Liver (tissue), 8 donors: ENCODE measurements at regions not wholly inside any gene's neighbourhood (a gene's known extent, or its start where the extent isn't known, plus 50 kb on each side); places are given as distances from the start of the nearest gene placed in this dataset.

Experiments used
- DNase-seq: peaks from one replicate; pipeline ENCODE4 v3.0.0-alpha.2; 2017; ENCODE audit warnings: low spot score
- H3K27ac ChIP-seq, 2 donors: one replicate each; pipeline ENCODE4 v1.7.0; 2013; ENCODE audit warnings: inconsistent platforms in 2 of 2, low read length in 2 of 2, control low read depth in 1 of 2, low read depth in 1 of 2, mild to moderate bottlenecking in 1 of 2
- H3K27me3 ChIP-seq, 4 donors: one replicate each; pipeline versions ENCODE4 v1.6.1 to v1.7.0; 2013; ENCODE audit warnings: low read length in 3 of 4, inconsistent platforms in 1 of 4, mild to moderate bottlenecking in 1 of 4, moderate library complexity in 1 of 4; ENCODE audit not compliant: control insufficient read depth in 4 of 4, insufficient read depth in 4 of 4
- H3K36me3 ChIP-seq, 4 donors: one replicate each; pipeline versions ENCODE4 v1.6.1 to v1.7.0; 2013; ENCODE audit warnings: low read length in 3 of 4, mild to moderate bottlenecking in 3 of 4, low read depth in 1 of 4, moderate library complexity in 1 of 4; ENCODE audit not compliant: control insufficient read depth in 4 of 4, insufficient read depth in 3 of 4
- H3K4me1 ChIP-seq, 4 donors: one replicate each; pipeline versions ENCODE4 v1.6.1 to v1.7.0; 2013; ENCODE audit warnings: low read length in 3 of 4, mild to moderate bottlenecking in 3 of 4, moderate library complexity in 1 of 4; ENCODE audit not compliant: control insufficient read depth in 4 of 4, insufficient read depth in 4 of 4
- H3K4me3 ChIP-seq, 3 donors: one replicate each; pipeline versions ENCODE4 v1.6.1 to v1.7.0; 2013; ENCODE audit warnings: low read length in 3 of 3, control low read depth in 1 of 3, low read depth in 1 of 3, mild to moderate bottlenecking in 1 of 3
- H3K9ac ChIP-seq, 2 donors: one replicate each; pipeline ENCODE4 v1.7.0; 2013; ENCODE audit warnings: low read length in 2 of 2, mild to moderate bottlenecking in 2 of 2, moderate library complexity in 2 of 2, control low read depth in 1 of 2, low read depth in 1 of 2
- H3K9me3 ChIP-seq, 4 donors: one replicate each; pipeline versions ENCODE4 v1.6.1 to v1.7.0; 2013; ENCODE audit warnings: low read length in 3 of 4; ENCODE audit not compliant: control insufficient read depth in 4 of 4
- EGR1 ChIP-seq, 2 donors: IDR thresholded peaks; 2 replicates each; pipeline ENCODE4 v1.6.1; 2016 to 2018; ENCODE audit warnings: antibody characterized with exemption in 2 of 2, low read depth in 2 of 2
- FOXA1 ChIP-seq: IDR thresholded peaks from 2 replicates; pipeline ENCODE4 v1.6.1; 2016; ENCODE audit warnings: antibody characterized with exemption
- FOXA2 ChIP-seq: IDR thresholded peaks from 2 replicates; pipeline ENCODE4 v1.6.1; 2016; ENCODE audit warnings: antibody characterized with exemption
- GABPA ChIP-seq, 2 donors: IDR thresholded peaks in 1 of 2; conservative IDR thresholded peaks in 1 of 2; 2 replicates each; pipeline ENCODE4 v1.6.1; 2016; ENCODE audit warnings: antibody characterized with exemption in 2 of 2, mild to moderate bottlenecking in 1 of 2, moderate library complexity in 1 of 2
- HNF4A ChIP-seq, 2 donors: conservative IDR thresholded peaks; 2 replicates each; pipeline ENCODE4 v1.6.1; 2016; ENCODE audit warnings: antibody characterized with exemption in 2 of 2, mild to moderate bottlenecking in 2 of 2
- HNF4G ChIP-seq: IDR thresholded peaks from 2 replicates; pipeline ENCODE4 v1.6.1; 2016; ENCODE audit warnings: antibody characterized with exemption
- JUND ChIP-seq, 2 donors: IDR thresholded peaks; 2 replicates each; pipeline ENCODE4 v1.6.1; 2016; ENCODE audit warnings: antibody characterized with exemption in 2 of 2
- NR2F2 ChIP-seq: IDR thresholded peaks from 2 replicates; pipeline ENCODE4 v1.6.1; 2016; ENCODE audit warnings: antibody characterized with exemption
- RAD21 ChIP-seq, 2 donors: IDR thresholded peaks; 2 replicates each; pipeline ENCODE4 v1.6.1; 2016; ENCODE audit warnings: antibody characterized with exemption in 2 of 2, mild to moderate bottlenecking in 2 of 2
- REST ChIP-seq: IDR thresholded peaks from 2 replicates; pipeline ENCODE4 v1.6.1; 2016; ENCODE audit warnings: antibody characterized with exemption, mild to moderate bottlenecking
- RXRA ChIP-seq, 2 donors: IDR thresholded peaks; 2 replicates each; pipeline ENCODE4 v1.6.1; 2017 to 2018; ENCODE audit warnings: antibody characterized with exemption in 2 of 2, mild to moderate bottlenecking in 1 of 2
- SP1 ChIP-seq: IDR thresholded peaks from 2 replicates; pipeline ENCODE4 v1.6.1; 2018; ENCODE audit warnings: antibody characterized with exemption, mild to moderate bottlenecking
- TAF1 ChIP-seq: conservative IDR thresholded peaks from 2 replicates; pipeline ENCODE4 v1.6.1; 2016; ENCODE audit warnings: antibody characterized with exemption, mild to moderate bottlenecking
- YY1 ChIP-seq: IDR thresholded peaks from 2 replicates; pipeline ENCODE4 v1.6.1; 2016; ENCODE audit warnings: antibody characterized with exemption, mild to moderate bottlenecking
- ZBTB33 ChIP-seq: IDR thresholded peaks from 2 replicates; pipeline ENCODE4 v1.6.1; 2016; ENCODE audit warnings: antibody characterized with exemption
- WGBS: extraction: QIAGEN DNeasy Blood & Tissue Kit; methylation state at CpG from one replicate; pipeline ENCODE4 v1.1.7; 2013; 5-methylcytosine and 5-hydroxymethylcytosine counted together
- TF ChIP-seq, protein P1 (sequence below): IDR thresholded peaks from 2 replicates; pipeline ENCODE4 v1.6.1; 2016; ENCODE audit warnings: antibody characterized with exemption
- TF ChIP-seq, protein P2 (sequence below): fragments of 150-350 bp; IDR thresholded peaks from 2 replicates; pipeline ENCODE4 v1.5.1; 2017; ENCODE audit warnings: improper control_type of control experiment, low read depth, low read length; ENCODE audit not compliant: missing input control
- TF ChIP-seq, protein P3 (sequence below): IDR thresholded peaks from 2 replicates; pipeline ENCODE4 v1.6.1; 2016; ENCODE audit warnings: antibody characterized with exemption
- donor health status: healthy.
- donor health status: healthy.
- donor health status: healthy.
- donor health status: healthy.
- donor health status: healthy.

DNA sequence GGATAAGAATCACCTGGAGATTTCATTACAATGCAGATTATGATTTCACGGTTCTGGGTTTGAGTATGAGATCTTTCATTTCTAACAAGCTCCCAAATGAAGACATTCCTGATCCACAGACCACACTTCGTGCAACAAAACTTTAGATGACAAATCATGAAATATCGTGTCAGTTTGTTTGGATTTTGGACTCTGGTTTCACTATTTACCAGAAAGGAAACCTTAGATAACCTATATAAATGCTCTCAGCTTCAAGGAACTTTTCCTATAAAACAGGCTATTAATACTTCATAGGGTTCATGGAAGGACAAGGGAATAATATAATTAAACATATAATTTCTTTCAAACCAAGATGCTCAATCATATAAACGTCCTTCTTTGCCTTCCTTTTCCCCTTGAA lies 930.5 kb upstream of the SLC10A2 start:
- H3K27ac ChIP-seq: no peak overlapping the region
- no peaks in the 10 kb centered on the region for H3K4me1 ChIP-seq
- H3K27me3 ChIP-seq: no peaks in the 10 kb centered on the region
- H3K4me3 ChIP-seq: no peak overlapping the region
- no peak for DNase-seq
- H3K9me3 ChIP-seq: no peaks in the 10 kb centered on the region
- TF ChIP-seq, protein P1, sequence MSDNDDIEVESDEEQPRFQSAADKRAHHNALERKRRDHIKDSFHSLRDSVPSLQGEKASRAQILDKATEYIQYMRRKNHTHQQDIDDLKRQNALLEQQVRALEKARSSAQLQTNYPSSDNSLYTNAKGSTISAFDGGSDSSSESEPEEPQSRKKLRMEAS: no peak
- no peak overlapping the region for H3K9ac ChIP-seq
- WGBS: 55% methylated on average over 4 of the region's 4 CpGs
- H3K36me3 ChIP-seq: no peaks in the 10 kb centered on the region

GRCh38 chr13:103983948-103984347 lies 917.7 kb upstream of the SLC10A2 start:
- no peaks in the 10 kb centered on the region for H3K4me1 ChIP-seq
- TF ChIP-seq RXRA (IDR thresholded peaks at IDR 0.05) (no peak), SP1 (no peak), JUND (IDR thresholded peaks at IDR 0.05) (no peak), HNF4A (conservative IDR thresholded peaks at IDR 0.05) (no peak), HNF4G (no peak), EGR1 (IDR thresholded peaks at IDR 0.05; ENCODE audit: low read depth in 2 of 2) (no peak), FOXA2 (no peak)
- TF ChIP-seq, protein P2, sequence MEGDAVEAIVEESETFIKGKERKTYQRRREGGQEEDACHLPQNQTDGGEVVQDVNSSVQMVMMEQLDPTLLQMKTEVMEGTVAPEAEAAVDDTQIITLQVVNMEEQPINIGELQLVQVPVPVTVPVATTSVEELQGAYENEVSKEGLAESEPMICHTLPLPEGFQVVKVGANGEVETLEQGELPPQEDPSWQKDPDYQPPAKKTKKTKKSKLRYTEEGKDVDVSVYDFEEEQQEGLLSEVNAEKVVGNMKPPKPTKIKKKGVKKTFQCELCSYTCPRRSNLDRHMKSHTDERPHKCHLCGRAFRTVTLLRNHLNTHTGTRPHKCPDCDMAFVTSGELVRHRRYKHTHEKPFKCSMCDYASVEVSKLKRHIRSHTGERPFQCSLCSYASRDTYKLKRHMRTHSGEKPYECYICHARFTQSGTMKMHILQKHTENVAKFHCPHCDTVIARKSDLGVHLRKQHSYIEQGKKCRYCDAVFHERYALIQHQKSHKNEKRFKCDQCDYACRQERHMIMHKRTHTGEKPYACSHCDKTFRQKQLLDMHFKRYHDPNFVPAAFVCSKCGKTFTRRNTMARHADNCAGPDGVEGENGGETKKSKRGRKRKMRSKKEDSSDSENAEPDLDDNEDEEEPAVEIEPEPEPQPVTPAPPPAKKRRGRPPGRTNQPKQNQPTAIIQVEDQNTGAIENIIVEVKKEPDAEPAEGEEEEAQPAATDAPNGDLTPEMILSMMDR: no peak
- no peak for DNase-seq
- 83% methylated on average over 3 of the region's 3 CpGs for WGBS
- no peak overlapping the region for H3K9ac ChIP-seq
- no peaks in the 10 kb centered on the region for H3K27me3 ChIP-seq
- no peaks in the 10 kb centered on the region for H3K9me3 ChIP-seq
- no peak overlapping the region for H3K4me3 ChIP-seq
- no peaks in the 10 kb centered on the region for H3K36me3 ChIP-seq
- H3K27ac ChIP-seq: no peak overlapping the region

DNA sequence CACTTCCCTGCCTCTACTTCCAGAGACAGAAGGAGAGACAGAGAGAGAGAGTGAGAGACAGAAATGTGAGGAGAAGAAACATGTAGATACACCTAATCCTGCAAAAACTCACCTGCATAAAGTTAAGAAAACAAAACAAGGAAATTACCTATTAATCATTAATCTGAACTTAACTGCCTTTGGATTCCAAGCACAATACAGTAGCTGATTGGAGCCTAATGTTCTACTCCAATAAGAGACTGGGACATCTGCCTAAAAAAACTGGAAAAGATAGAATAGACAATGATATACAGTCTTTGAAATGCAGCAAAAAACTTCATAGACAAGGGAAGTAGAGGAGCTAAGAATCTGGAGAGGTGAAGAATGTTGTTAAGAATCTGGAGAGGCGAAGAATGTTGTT lies 910.2 kb upstream of the SLC10A2 start:
- no peaks in the 10 kb centered on the region for H3K4me1 ChIP-seq
- H3K27ac ChIP-seq: no peak overlapping the region
- no peaks in the 10 kb centered on the region for H3K9me3 ChIP-seq
- no peak for DNase-seq
- TF ChIP-seq HNF4A (conservative IDR thresholded peaks at IDR 0.05) (no peak), JUND (IDR thresholded peaks at IDR 0.05) (no peak), RAD21 (IDR thresholded peaks at IDR 0.05) (no peak), NR2F2 (no peak), YY1 (no peak), RXRA (IDR thresholded peaks at IDR 0.05) (no peak), FOXA2 (no peak), FOXA1 (no peak), GABPA (IDR thresholded peaks at IDR 0.05 in 1 of 2, conservative IDR thresholded peaks at IDR 0.05 in 1 of 2) (no peak), ZBTB33 (no peak), REST (no peak), SP1 (no peak), TAF1 (no peak), EGR1 (IDR thresholded peaks at IDR 0.05; ENCODE audit: low read depth in 2 of 2) (no peak), HNF4G (no peak)
- TF ChIP-seq, protein P1: no peak
- TF ChIP-seq, protein P3, sequence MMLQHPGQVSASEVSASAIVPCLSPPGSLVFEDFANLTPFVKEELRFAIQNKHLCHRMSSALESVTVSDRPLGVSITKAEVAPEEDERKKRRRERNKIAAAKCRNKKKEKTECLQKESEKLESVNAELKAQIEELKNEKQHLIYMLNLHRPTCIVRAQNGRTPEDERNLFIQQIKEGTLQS: no peak
- TF ChIP-seq, protein P2: no peak
- H3K9ac ChIP-seq: no peak overlapping the region
- WGBS: 74% methylated on average over 1 of the region's 1 CpG
- H3K4me3 ChIP-seq: no peak overlapping the region
- no peaks in the 10 kb centered on the region for H3K27me3 ChIP-seq
- no peaks in the 10 kb centered on the region for H3K36me3 ChIP-seq
